Nephron progenitor cell (in vitro differentiated cells): ENCODE measurements at regions not wholly inside any gene's neighbourhood (a gene's known extent, or its start where the extent isn't known, plus 50 kb on each side); places are given as distances from the start of the nearest gene placed in this dataset.

Experiments
- DNase-seq: peaks from one replicate; pipeline ENCODE4 v3.0.0; 2021
- H3K27ac Mint-ChIP-seq: 2 replicates; pipeline ENCODE4 v1.8.0; 2021; ENCODE audit warnings: mild to moderate bottlenecking, moderate library complexity, mixed read lengths
- H3K27me3 Mint-ChIP-seq: 2 replicates; pipeline ENCODE4 v1.8.0; 2021; ENCODE audit warnings: mild to moderate bottlenecking, low read depth, mixed read lengths; ENCODE audit not compliant: poor library complexity
- H3K36me3 Mint-ChIP-seq: 2 replicates; pipeline ENCODE4 v1.8.0; 2021; ENCODE audit warnings: low read depth, mixed read lengths
- H3K4me1 Mint-ChIP-seq: 2 replicates; pipeline ENCODE4 v1.8.0; 2021; ENCODE audit warnings: mixed read lengths
- H3K4me3 Mint-ChIP-seq: 2 replicates; pipeline ENCODE4 v1.8.0; 2021; ENCODE audit warnings: mild to moderate bottlenecking, moderate library complexity, mixed read lengths
- H3K9me3 Mint-ChIP-seq: 2 replicates; pipeline ENCODE4 v1.8.0; 2021; ENCODE audit warnings: mild to moderate bottlenecking, moderate library complexity, mixed read lengths
- CTCF ChIP-seq: fragments of 200-600 bp; sonication (generic); IDR thresholded peaks from 2 replicates; pipeline ENCODE4 v1.5.0; 2021; ENCODE audit warnings: antibody characterized with exemption

GRCh38 chr18:69230204-69230603 lies 170.5 kb upstream of the DOK6 start:
- no peak for TF ChIP-seq CTCF
- no peak for DNase-seq
- H3K27me3 Mint-ChIP-seq, result no peaks in the 10 kb centered on the region
- peak overlapping the region; percentile 28 for H3K27ac Mint-ChIP-seq
- H3K4me3 Mint-ChIP-seq, result no peak overlapping the region
- H3K4me1 Mint-ChIP-seq, result no peaks in the 10 kb centered on the region
- H3K36me3 Mint-ChIP-seq, result no peaks in the 10 kb centered on the region
- no peaks in the 10 kb centered on the region for H3K9me3 Mint-ChIP-seq

- no peaks in the 10 kb centered on the region for H3K9me3 Mint-ChIP-seq
- no peaks in the 10 kb centered on the region for H3K4me1 Mint-ChIP-seq
- DNase-seq, result no peak
- H3K27me3 Mint-ChIP-seq, result no peaks in the 10 kb centered on the region
- no peak overlapping the region for H3K4me3 Mint-ChIP-seq
- no peaks in the 10 kb centered on the region for H3K36me3 Mint-ChIP-seq
- TF ChIP-seq CTCF, result no peak
- no peak overlapping the region for H3K27ac Mint-ChIP-seq
These were observed 167.1 kb upstream of the DOK6 start for GRCh38 chr18:69233465-69234054.

GRCh38 chr18:69239849-69240674 lies 160.6 kb upstream of the DOK6 start:
- Mint-ChIP-seq H3K27ac (no peak overlapping the region), H3K27me3 (no peaks in the 10 kb centered on the region), H3K4me3 (no peak overlapping the region), H3K4me1 (no peaks in the 10 kb centered on the region), H3K36me3 (no peaks in the 10 kb centered on the region), H3K9me3 (no peaks in the 10 kb centered on the region)
- DNase-seq, result no peak
- TF ChIP-seq CTCF, result no peak

- Mint-ChIP-seq H3K4me3 (no peak overlapping the region), H3K27me3 (no peaks in the 10 kb centered on the region), H3K36me3 (no peaks in the 10 kb centered on the region), H3K27ac (no peak overlapping the region), H3K4me1 (no peaks in the 10 kb centered on the region), H3K9me3 (no peaks in the 10 kb centered on the region)
- DNase-seq, result no peak
- no peak for TF ChIP-seq CTCF
These were observed 154.7 kb upstream of the DOK6 start for GRCh38 chr18:69246027-69246426.

GRCh38 chr18:69250305-69251151 lies 150.2 kb upstream of the DOK6 start:
- H3K9me3 Mint-ChIP-seq, result peaks cover 15% of the 10 kb centered on the region
- no peak for TF ChIP-seq CTCF
- no peaks in the 10 kb centered on the region for H3K4me1 Mint-ChIP-seq
- H3K4me3 Mint-ChIP-seq, result no peak overlapping the region
- peaks cover 8% of the 10 kb centered on the region for H3K36me3 Mint-ChIP-seq
- H3K27ac Mint-ChIP-seq, result no peak overlapping the region
- DNase-seq, result no peak
- H3K27me3 Mint-ChIP-seq, result no peaks in the 10 kb centered on the region
